WTC11 (cell line): ENCODE measurements at regions not wholly inside any gene's neighbourhood (a gene's known extent, or its start where the extent isn't known, plus 50 kb on each side); places are given as distances from the start of the nearest gene placed in this dataset.

Experiments used
- ATF3 ChIP-seq: sonication (generic); formaldehyde crosslinking; conservative IDR thresholded peaks from 2 replicates; pipeline ENCODE4 v1.8.1; 2022; ENCODE audit warnings: mild to moderate bottlenecking, missing genetic modification reagents
- CREB1 ChIP-seq: sonication (generic); formaldehyde crosslinking; IDR thresholded peaks from 2 replicates; pipeline ENCODE4 v1.8.0; 2023; ENCODE audit warnings: mild to moderate bottlenecking, missing genetic modification reagents
- CREM ChIP-seq: sonication (generic); formaldehyde crosslinking; IDR thresholded peaks from 2 replicates; pipeline ENCODE4 v1.8.1; 2022; ENCODE audit warnings: mild to moderate bottlenecking, missing genetic modification reagents, moderate library complexity
- CTCF ChIP-seq: fragments of 200-600 bp; IDR thresholded peaks from 2 replicates; pipeline ENCODE4 v1.8.0; 2022; ENCODE audit warnings: antibody characterized with exemption
- ZBTB21 ChIP-seq: sonication (generic); formaldehyde crosslinking; IDR thresholded peaks from 2 replicates; pipeline ENCODE4 v1.8.1; 2023; ENCODE audit warnings: mild to moderate bottlenecking, missing genetic modification reagents, borderline replicate concordance
- ZNF532 ChIP-seq: fragments of 250-450 bp; sonication (Bioruptor Pico); IDR thresholded peaks from 2 replicates; pipeline ENCODE4 v1.9.0; 2021; ENCODE audit warnings: mild to moderate bottlenecking, borderline replicate concordance

- TF ChIP-seq CTCF (no peak), CREB1 (CRISPR knock-in tag) (no peak), CREM (CRISPR knock-in tag) (no peak), ZNF532 (no peak), ZBTB21 (CRISPR knock-in tag) (no peak), ATF3 (CRISPR knock-in tag) (no peak)
These were observed 91.5 kb downstream of the LYZL2 start for GRCh38 chr10:30538086-30538485.
